ENCODE measurements at regions not wholly inside any gene's neighbourhood (a gene's known extent, or its start where the extent isn't known, plus 50 kb on each side); places are given as distances from the start of the nearest gene placed in this dataset.
"Not testable (repeated sequence)": the region's sequence is repeated elsewhere in the genome, so short reads cannot be mapped to it uniquely, and the experiment has no call there.

DNA sequence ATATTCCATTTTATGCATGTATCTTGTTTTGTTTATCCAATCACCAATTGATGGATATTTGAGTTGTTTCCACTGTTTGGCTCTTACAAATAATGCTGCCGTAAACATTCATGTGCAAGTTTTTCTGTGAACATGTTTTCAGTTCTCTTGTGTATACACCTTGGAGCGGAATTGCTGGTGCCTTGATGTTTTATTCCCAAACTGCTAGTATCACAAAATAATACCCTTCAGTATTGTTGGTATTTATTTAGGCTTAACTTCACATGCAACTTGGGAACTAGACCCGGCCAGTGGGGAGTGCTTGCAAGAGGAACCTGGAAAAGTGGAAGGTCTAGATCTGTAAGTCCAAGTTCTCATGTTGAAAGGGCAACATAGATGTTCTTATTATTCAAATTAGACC lies 115.9 kb downstream of the CRYAA start:
- Histone ChIP-seq H3K4me1 (ENCODE audit: insufficient read depth) (no peaks in the 10 kb centered on the region), H3K9ac (no peak overlapping the region), H3K27me3 (replicated peaks; ENCODE audit: insufficient read depth) (peaks cover 8% of the 10 kb centered on the region; the same call in 1 of the 2 replicates), H2AFZ (no peak overlapping the region), H3K36me3 (ENCODE audit: low read depth) (no peaks in the 10 kb centered on the region), H3K4me2 (ENCODE audit: unreplicated experiment) (no peak overlapping the region), H3K27ac (no peak overlapping the region), H3K4me3 (no peak overlapping the region), H4K20me1 (ENCODE audit: insufficient read depth) (no peaks in the 10 kb centered on the region), H3K9me2 (ENCODE audit: insufficient read depth) (no peaks in the 10 kb centered on the region), H3F3A (ENCODE audit: insufficient read depth) (no peaks in the 10 kb centered on the region), H3K9me3 (ENCODE audit: low read depth) (no peaks in the 10 kb centered on the region), H3K79me2 (ENCODE audit: insufficient read depth) (no peaks in the 10 kb centered on the region)
- in situ Hi-C loops (cut with MboI): no loop called here
- WGBS, 2 experiments (ENCODE audit: low coverage in 1 of 2, low lambda C conversion rate in 2 of 2, missing lambda C conversion rate in 2 of 2): 59 to 68% methylated on average over 3 of the region's 3 CpGs
- TF ChIP-seq EZH2 (IDR thresholded peaks at IDR 0.05; ENCODE audit: insufficient read depth, poor library complexity, severe bottlenecking) (no peak), EZH2phosphoT487 (IDR thresholded peaks at IDR 0.05; ENCODE audit: insufficient read depth, low read depth) (no peak)
- DNase-seq: no peak

GRCh38 chr21:43284238-43284637 lies 115.4 kb downstream of the CRYAA start:
- Histone ChIP-seq H3K27me3 (replicated peaks; ENCODE audit: insufficient read depth) (peaks cover 8% of the 10 kb centered on the region; the same call in 1 of the 2 replicates), H3K79me2 (ENCODE audit: insufficient read depth) (no peaks in the 10 kb centered on the region), H3K4me2 (ENCODE audit: unreplicated experiment) (no peak overlapping the region), H4K20me1 (ENCODE audit: insufficient read depth) (no peaks in the 10 kb centered on the region), H3K9me3 (ENCODE audit: low read depth) (no peaks in the 10 kb centered on the region), H2AFZ (no peak overlapping the region), H3K36me3 (ENCODE audit: low read depth) (no peaks in the 10 kb centered on the region), H3K27ac (no peak overlapping the region), H3K9me2 (ENCODE audit: insufficient read depth) (no peaks in the 10 kb centered on the region), H3K4me1 (ENCODE audit: insufficient read depth) (no peaks in the 10 kb centered on the region), H3K9ac (no peak overlapping the region), H3F3A (ENCODE audit: insufficient read depth) (no peaks in the 10 kb centered on the region), H3K4me3 (no peak overlapping the region)
- WGBS, 2 experiments (ENCODE audit: low coverage in 1 of 2, low lambda C conversion rate in 2 of 2, missing lambda C conversion rate in 2 of 2): 72 to 83% methylated on average over 1 of the region's 1 CpG
- TF ChIP-seq EZH2 (IDR thresholded peaks at IDR 0.05; ENCODE audit: insufficient read depth, poor library complexity, severe bottlenecking): no peak
- no peak for TF ChIP-seq EZH2phosphoT487 (IDR thresholded peaks at IDR 0.05; ENCODE audit: insufficient read depth, low read depth)
- in situ Hi-C loops (cut with MboI): no loop called here
- no peak for DNase-seq

DNA sequence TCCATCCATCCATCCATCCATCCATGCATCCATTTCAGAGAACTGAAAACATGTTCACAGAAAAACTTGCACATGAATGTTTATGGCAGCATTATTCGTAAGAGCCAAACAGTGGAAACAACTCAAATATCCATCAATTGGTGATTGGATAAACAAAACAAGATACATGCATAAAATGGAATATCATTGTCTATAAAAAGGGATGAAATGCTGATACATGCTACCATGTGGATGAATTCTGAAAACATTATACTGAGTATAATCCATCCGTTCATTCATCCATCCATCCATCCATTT lies 115.1 kb downstream of the CRYAA start:
- H3K36me3 ChIP-seq (ENCODE audit: low read depth); H2AFZ ChIP-seq; H3K4me2 ChIP-seq (ENCODE audit: unreplicated experiment); H3K79me2 ChIP-seq (ENCODE audit: insufficient read depth); H3K9ac ChIP-seq; H3K4me1 ChIP-seq (ENCODE audit: insufficient read depth); H3K27ac ChIP-seq; in situ Hi-C loops (cut with MboI); H3K9me2 ChIP-seq (ENCODE audit: insufficient read depth); H3K27me3 ChIP-seq (replicated peaks; ENCODE audit: insufficient read depth); H3K4me3 ChIP-seq; H3K9me3 ChIP-seq (ENCODE audit: low read depth); H3F3A ChIP-seq (ENCODE audit: insufficient read depth); H4K20me1 ChIP-seq (ENCODE audit: insufficient read depth); DNase-seq: not testable (repeated sequence)
- WGBS, 2 experiments (ENCODE audit: low coverage in 1 of 2, low lambda C conversion rate in 2 of 2, missing lambda C conversion rate in 2 of 2): 72 to 81% methylated on average over 2 of the region's 2 CpGs

- Histone ChIP-seq H3K9ac (no peak overlapping the region), H3K36me3 (ENCODE audit: low read depth) (no peaks in the 10 kb centered on the region), H3K4me3 (no peak overlapping the region), H3F3A (ENCODE audit: insufficient read depth) (no peaks in the 10 kb centered on the region), H3K4me1 (ENCODE audit: insufficient read depth) (no peaks in the 10 kb centered on the region), H3K4me2 (ENCODE audit: unreplicated experiment) (no peak overlapping the region), H2AFZ (no peak overlapping the region), H3K9me3 (ENCODE audit: low read depth) (no peaks in the 10 kb centered on the region), H3K9me2 (ENCODE audit: insufficient read depth) (no peaks in the 10 kb centered on the region), H3K79me2 (ENCODE audit: insufficient read depth) (no peaks in the 10 kb centered on the region), H4K20me1 (ENCODE audit: insufficient read depth) (no peaks in the 10 kb centered on the region), H3K27me3 (replicated peaks; ENCODE audit: insufficient read depth) (peaks cover 11% of the 10 kb centered on the region; the same call in 1 of the 2 replicates), H3K27ac (no peak overlapping the region)
- DNase-seq: peak; percentile 11
- 75 to 85% methylated on average over 5 of the region's 5 CpGs for WGBS, 2 experiments (ENCODE audit: low coverage in 1 of 2, low lambda C conversion rate in 2 of 2, missing lambda C conversion rate in 2 of 2)
- TF ChIP-seq EZH2phosphoT487 (IDR thresholded peaks at IDR 0.05; ENCODE audit: insufficient read depth, low read depth): no peak
- no peak for TF ChIP-seq EZH2 (IDR thresholded peaks at IDR 0.05; ENCODE audit: insufficient read depth, poor library complexity, severe bottlenecking)
- in situ Hi-C loops (cut with MboI): no loop called here
Observed at GRCh38 chr21:43283136-43283924, 114.5 kb downstream of the CRYAA start.
